MM.1S (cell line): ENCODE measurements at regions not wholly inside any gene's neighbourhood (a gene's known extent, or its start where the extent isn't known, plus 50 kb on each side); places are given as distances from the start of the nearest gene placed in this dataset.

Experiments
- EZH2 ChIP-seq: fragments of 300-600 bp; sonication (generic); optimal IDR thresholded peaks from 2 replicates; pipeline ENCODE3; 2017; ENCODE audit warnings: low read depth, mild to moderate bottlenecking, antibody characterized with exemption, low read length, mixed read lengths
- EZH2phosphoT487 ChIP-seq: fragments of 300-600 bp; sonication (generic); IDR thresholded peaks from 2 replicates; pipeline ENCODE4 v1.6.1; 2018; ENCODE audit warnings: antibody characterized with exemption, low read length
- TF ChIP-seq, protein P1 (sequence below): fragments of 300-600 bp; sonication (generic); IDR thresholded peaks from 2 replicates; pipeline ENCODE4 v1.5.1; 2016; ENCODE audit warnings: antibody characterized with exemption, low read length, mixed read lengths

DNA sequence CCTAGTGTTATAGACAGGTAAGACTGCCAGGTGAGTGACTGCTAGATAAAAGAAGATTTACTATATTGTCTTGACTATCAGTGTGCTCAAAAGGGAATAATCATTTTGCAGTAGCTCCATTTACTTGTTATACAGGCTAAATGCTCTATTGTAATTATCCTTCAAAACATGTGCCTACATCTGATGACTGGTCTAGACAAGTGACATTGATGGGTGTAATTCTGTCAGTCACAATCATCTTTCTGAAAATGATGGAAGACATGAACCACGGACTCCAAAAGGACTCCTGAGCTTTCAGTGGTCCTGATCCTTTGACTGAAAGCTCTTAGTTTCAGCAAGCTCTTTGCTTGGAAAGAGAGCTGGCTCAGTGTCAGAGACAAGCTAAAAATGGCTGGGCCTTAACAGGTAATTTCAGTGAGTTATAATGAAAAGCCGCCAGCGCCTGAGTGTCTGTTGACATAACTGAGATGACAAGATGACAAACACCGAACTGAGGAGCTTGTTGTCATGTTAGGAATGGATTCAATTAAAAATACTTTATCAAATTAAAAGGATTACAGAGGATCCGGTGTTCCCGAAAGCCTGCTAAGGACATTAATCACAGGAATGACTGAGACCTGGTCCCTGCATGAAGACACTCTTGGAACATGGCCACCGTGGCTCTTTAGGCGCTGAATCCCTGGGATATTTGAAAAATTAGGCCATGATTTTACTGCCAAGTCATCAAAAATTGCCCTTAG lies 141.7 kb downstream of the CMPK2 start:
- TF ChIP-seq, protein P1, sequence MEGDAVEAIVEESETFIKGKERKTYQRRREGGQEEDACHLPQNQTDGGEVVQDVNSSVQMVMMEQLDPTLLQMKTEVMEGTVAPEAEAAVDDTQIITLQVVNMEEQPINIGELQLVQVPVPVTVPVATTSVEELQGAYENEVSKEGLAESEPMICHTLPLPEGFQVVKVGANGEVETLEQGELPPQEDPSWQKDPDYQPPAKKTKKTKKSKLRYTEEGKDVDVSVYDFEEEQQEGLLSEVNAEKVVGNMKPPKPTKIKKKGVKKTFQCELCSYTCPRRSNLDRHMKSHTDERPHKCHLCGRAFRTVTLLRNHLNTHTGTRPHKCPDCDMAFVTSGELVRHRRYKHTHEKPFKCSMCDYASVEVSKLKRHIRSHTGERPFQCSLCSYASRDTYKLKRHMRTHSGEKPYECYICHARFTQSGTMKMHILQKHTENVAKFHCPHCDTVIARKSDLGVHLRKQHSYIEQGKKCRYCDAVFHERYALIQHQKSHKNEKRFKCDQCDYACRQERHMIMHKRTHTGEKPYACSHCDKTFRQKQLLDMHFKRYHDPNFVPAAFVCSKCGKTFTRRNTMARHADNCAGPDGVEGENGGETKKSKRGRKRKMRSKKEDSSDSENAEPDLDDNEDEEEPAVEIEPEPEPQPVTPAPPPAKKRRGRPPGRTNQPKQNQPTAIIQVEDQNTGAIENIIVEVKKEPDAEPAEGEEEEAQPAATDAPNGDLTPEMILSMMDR, result no peak
- TF ChIP-seq EZH2phosphoT487, result no peak
- no peak for TF ChIP-seq EZH2
